ENCODE measurements at regions not wholly inside any gene's neighbourhood (a gene's known extent, or its start where the extent isn't known, plus 50 kb on each side); places are given as distances from the start of the nearest gene placed in this dataset.

DNA sequence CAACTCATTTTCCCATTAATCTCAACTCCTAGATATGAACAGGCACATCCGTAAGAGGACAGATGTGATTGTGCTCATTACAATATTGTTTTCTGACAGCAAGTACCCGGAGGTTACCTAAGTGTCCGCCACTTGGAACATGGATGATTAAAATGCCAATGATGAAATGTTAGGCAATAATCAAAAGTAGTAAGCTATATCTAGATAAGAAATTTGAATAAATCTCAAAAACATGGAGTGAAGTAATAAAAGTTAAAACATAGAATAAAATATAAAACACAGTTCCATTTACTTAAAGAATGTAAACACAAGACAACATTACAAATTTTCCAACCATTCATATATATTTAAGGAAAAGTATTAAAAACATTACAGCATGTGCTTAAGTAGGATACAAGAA, 59.2 kb upstream of the LY86 start:
- H3K27ac ChIP-seq: no peak overlapping the region
- no peak for DNase-seq
- no peaks in the 10 kb centered on the region for H3K36me3 ChIP-seq
- H3K4me3 ChIP-seq (ENCODE audit: low read depth, low read length): no peak overlapping the region
- peaks cover 3% of the 10 kb centered on the region for H3K27me3 ChIP-seq (ENCODE audit: insufficient read depth, low read depth, severe bottlenecking)
- H3K9me3 ChIP-seq (ENCODE audit: severe bottlenecking): no peaks in the 10 kb centered on the region
- TF ChIP-seq, protein P1, sequence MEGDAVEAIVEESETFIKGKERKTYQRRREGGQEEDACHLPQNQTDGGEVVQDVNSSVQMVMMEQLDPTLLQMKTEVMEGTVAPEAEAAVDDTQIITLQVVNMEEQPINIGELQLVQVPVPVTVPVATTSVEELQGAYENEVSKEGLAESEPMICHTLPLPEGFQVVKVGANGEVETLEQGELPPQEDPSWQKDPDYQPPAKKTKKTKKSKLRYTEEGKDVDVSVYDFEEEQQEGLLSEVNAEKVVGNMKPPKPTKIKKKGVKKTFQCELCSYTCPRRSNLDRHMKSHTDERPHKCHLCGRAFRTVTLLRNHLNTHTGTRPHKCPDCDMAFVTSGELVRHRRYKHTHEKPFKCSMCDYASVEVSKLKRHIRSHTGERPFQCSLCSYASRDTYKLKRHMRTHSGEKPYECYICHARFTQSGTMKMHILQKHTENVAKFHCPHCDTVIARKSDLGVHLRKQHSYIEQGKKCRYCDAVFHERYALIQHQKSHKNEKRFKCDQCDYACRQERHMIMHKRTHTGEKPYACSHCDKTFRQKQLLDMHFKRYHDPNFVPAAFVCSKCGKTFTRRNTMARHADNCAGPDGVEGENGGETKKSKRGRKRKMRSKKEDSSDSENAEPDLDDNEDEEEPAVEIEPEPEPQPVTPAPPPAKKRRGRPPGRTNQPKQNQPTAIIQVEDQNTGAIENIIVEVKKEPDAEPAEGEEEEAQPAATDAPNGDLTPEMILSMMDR (IDR thresholded peaks at IDR 0.05; ENCODE audit: low read depth, low read length): no peak

DNA sequence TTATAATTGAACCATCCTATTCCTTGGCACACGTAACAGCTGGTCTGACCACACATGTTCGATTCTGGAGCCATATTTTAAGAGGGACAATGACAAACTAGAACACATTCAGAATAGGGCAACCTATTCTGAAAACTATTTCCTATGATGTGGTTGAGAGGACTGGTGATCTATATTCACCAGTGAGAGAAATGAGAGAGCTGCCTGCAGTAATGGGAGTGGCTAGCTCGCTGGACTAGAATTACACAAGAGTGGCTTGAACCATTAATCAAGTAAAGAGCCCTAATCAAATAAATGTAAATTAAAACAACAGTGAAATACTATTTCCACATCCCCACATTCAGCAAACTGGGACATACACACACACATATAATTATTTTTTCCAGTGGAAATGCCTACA, 55.3 kb upstream of the LY86 start:
- no peak for DNase-seq
- no peaks in the 10 kb centered on the region for H3K27me3 ChIP-seq (ENCODE audit: insufficient read depth, low read depth, severe bottlenecking)
- no peak overlapping the region for H3K27ac ChIP-seq
- H3K36me3 ChIP-seq: no peaks in the 10 kb centered on the region
- no peak overlapping the region for H3K4me3 ChIP-seq (ENCODE audit: low read depth, low read length)
- no peaks in the 10 kb centered on the region for H3K9me3 ChIP-seq (ENCODE audit: severe bottlenecking)
- TF ChIP-seq, protein P1 (IDR thresholded peaks at IDR 0.05; ENCODE audit: low read depth, low read length): no peak

DNA sequence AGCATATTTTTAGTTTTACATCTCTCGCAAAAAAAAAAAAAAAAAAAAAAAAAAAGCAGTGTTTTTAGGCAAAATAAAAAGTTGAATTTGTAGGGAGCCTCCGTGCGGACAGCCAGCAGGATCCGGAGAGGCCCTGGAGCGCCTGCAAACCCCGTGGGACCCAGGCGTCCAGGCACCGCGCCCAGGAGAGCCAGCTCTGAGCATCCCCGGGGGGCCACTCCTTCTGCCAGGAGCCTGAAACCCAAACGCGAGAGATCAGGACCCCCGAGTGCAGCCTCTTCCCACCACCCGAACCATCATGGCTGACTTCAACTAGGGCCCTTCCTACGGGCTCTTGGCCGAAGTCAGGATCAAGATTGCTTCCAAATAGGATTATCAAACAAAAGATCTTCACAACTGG, 54.1 kb upstream of the LY86 start:
- H3K4me3 ChIP-seq (ENCODE audit: low read depth, low read length): no peak overlapping the region
- peaks cover under 1% of the 10 kb centered on the region for H3K27me3 ChIP-seq (ENCODE audit: insufficient read depth, low read depth, severe bottlenecking)
- H3K27ac ChIP-seq: no peak overlapping the region
- TF ChIP-seq, protein P1 (IDR thresholded peaks at IDR 0.05; ENCODE audit: low read depth, low read length): no peak
- no peaks in the 10 kb centered on the region for H3K36me3 ChIP-seq
- DNase-seq: no peak
- no peaks in the 10 kb centered on the region for H3K9me3 ChIP-seq (ENCODE audit: severe bottlenecking)

DNA sequence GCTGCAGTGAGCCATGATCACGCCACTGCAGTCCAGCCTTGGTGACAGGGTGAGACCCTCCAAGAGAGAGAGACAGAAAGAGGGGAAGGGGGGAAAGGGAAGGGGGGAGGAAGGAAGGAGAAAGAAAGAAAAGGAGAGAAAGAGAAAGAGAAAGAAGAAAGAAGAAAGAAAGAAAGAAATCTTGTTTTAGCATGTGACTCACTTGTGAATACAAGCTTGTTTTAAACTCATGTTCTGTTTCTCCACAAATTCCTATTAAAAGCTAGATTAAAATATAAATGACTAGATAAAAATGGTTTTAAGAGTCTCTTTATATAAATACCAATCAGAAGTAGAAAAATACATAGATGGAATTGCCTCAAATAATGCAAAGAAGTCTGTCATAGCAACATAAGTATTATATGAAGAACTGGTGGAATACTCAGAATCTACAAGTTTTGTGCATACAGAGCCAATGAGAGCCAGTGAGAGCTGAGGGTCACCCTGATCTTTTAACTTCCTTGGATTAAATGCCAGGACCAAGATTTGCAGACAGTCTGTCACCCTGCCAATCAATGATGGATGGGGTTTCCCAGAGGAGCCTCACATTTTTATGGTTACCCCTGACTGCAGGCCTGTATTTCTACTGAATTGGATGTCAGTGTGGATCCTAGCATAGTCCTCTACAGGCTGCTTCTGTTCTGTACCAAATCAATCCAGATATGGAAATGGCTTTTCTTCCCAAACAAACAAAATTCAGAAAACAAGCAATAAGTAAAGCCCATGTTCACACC, 50.8 kb upstream of the LY86 start:
- TF ChIP-seq, protein P1 (IDR thresholded peaks at IDR 0.05; ENCODE audit: low read depth, low read length): no peak
- peaks cover 4% of the 10 kb centered on the region for H3K27me3 ChIP-seq (ENCODE audit: insufficient read depth, low read depth, severe bottlenecking)
- no peak overlapping the region for H3K4me3 ChIP-seq (ENCODE audit: low read depth, low read length)
- H3K9me3 ChIP-seq (ENCODE audit: severe bottlenecking): peaks cover 8% of the 10 kb centered on the region
- no peak for DNase-seq
- H3K27ac ChIP-seq: no peak overlapping the region
- no peaks in the 10 kb centered on the region for H3K36me3 ChIP-seq

DNA sequence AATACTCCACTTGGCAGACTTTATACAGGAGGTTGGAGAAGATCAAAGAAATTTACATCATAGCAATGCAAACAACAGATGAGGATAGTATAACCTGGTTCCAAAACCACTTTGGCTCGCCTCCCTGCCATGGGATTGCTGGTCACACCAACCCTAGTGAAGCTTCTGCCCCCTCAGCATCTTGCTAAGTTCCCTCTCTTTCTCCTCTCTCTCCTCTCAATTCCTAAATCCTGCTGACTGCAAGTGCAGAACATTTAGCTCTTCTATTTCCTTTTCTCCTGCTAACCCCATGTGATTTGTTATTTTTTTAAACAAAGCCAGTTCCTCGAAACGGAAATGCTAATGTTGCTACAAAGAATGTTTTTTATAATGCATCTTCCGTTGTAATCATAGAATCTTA, 50.3 kb upstream of the LY86 start:
- H3K27ac ChIP-seq: no peak overlapping the region
- peaks cover 9% of the 10 kb centered on the region for H3K9me3 ChIP-seq (ENCODE audit: severe bottlenecking)
- H3K4me3 ChIP-seq (ENCODE audit: low read depth, low read length): no peak overlapping the region
- TF ChIP-seq, protein P1 (IDR thresholded peaks at IDR 0.05; ENCODE audit: low read depth, low read length): no peak
- H3K27me3 ChIP-seq (ENCODE audit: insufficient read depth, low read depth, severe bottlenecking): peaks cover 4% of the 10 kb centered on the region
- no peak for DNase-seq
- no peaks in the 10 kb centered on the region for H3K36me3 ChIP-seq

Data from WERI-Rb-1 (cell line).